Bronchial epithelial cell (primary cell): ENCODE measurements at regions not wholly inside any gene's neighbourhood (a gene's known extent, or its start where the extent isn't known, plus 50 kb on each side); places are given as distances from the start of the nearest gene placed in this dataset.
"Not testable (repeated sequence)": the region's sequence is repeated elsewhere in the genome, so short reads cannot be mapped to it uniquely, and the experiment has no call there.

Experiments used
- DNase-seq: peaks from one replicate; pipeline ENCODE4 v3.0.0-alpha.2; 2010; ENCODE audit warnings: low read depth
- FAIRE-seq: peaks from 2 replicates; lab custom pipeline; 2011; peaks lifted over from hg19 to GRCh38; lab: Jason Lieb, UNC
- H3K27me3 ChIP-seq: 2 replicates; pipeline ENCODE4 v1.5.1; 2011; ENCODE audit warnings: low read length; ENCODE audit not compliant: control insufficient read depth, insufficient read depth
- H3K36me3 ChIP-seq: 2 replicates; pipeline ENCODE4 v1.5.1; 2011; ENCODE audit warnings: low read length; ENCODE audit not compliant: control insufficient read depth, insufficient read depth
- H3K4me3 ChIP-seq: 2 replicates; pipeline ENCODE4 v1.5.1; 2011; ENCODE audit warnings: mild to moderate bottlenecking, low read depth, low read length, control low read depth
- TF ChIP-seq, protein P1 (sequence below): IDR thresholded peaks from 2 replicates; pipeline ENCODE4 v1.5.1; 2011; ENCODE audit warnings: mild to moderate bottlenecking, moderate library complexity, low read length, control low read depth, inconsistent platforms; ENCODE audit not compliant: insufficient read depth, severe bottlenecking

GRCh38 chr2:7646024-7646423 is 728.8 kb downstream of the RNF144A start:
- DNase-seq (no peak), FAIRE-seq (no peak)
- H3K36me3 ChIP-seq: no peaks in the 10 kb centered on the region
- no peak overlapping the region for H3K4me3 ChIP-seq
- TF ChIP-seq, protein P1, sequence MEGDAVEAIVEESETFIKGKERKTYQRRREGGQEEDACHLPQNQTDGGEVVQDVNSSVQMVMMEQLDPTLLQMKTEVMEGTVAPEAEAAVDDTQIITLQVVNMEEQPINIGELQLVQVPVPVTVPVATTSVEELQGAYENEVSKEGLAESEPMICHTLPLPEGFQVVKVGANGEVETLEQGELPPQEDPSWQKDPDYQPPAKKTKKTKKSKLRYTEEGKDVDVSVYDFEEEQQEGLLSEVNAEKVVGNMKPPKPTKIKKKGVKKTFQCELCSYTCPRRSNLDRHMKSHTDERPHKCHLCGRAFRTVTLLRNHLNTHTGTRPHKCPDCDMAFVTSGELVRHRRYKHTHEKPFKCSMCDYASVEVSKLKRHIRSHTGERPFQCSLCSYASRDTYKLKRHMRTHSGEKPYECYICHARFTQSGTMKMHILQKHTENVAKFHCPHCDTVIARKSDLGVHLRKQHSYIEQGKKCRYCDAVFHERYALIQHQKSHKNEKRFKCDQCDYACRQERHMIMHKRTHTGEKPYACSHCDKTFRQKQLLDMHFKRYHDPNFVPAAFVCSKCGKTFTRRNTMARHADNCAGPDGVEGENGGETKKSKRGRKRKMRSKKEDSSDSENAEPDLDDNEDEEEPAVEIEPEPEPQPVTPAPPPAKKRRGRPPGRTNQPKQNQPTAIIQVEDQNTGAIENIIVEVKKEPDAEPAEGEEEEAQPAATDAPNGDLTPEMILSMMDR: no peak
- no peaks in the 10 kb centered on the region for H3K27me3 ChIP-seq

GRCh38 chr2:7646661-7647060 is 729.4 kb downstream of the RNF144A start:
- FAIRE-seq (no peak), DNase-seq (no peak)
- TF ChIP-seq, protein P1: no peak
- no peaks in the 10 kb centered on the region for H3K36me3 ChIP-seq
- no peak overlapping the region for H3K4me3 ChIP-seq
- no peaks in the 10 kb centered on the region for H3K27me3 ChIP-seq

- no peak for DNase-seq
- TF ChIP-seq, protein P1: no peak
- H3K36me3 ChIP-seq: no peaks in the 10 kb centered on the region
- no peaks in the 10 kb centered on the region for H3K27me3 ChIP-seq
- no peak overlapping the region for H3K4me3 ChIP-seq
- no peak for FAIRE-seq
Measured at GRCh38 chr2:7648221-7648795, 731.1 kb downstream of the RNF144A start.

- TF ChIP-seq, protein P1: no peak
- DNase-seq (no peak), FAIRE-seq (no peak)
- no peaks in the 10 kb centered on the region for H3K36me3 ChIP-seq
- H3K27me3 ChIP-seq: no peaks in the 10 kb centered on the region
- no peak overlapping the region for H3K4me3 ChIP-seq
Measured at GRCh38 chr2:7649461-7650228, 732.4 kb downstream of the RNF144A start.

GRCh38 chr2:7653617-7654016 is 736.4 kb downstream of the RNF144A start:
- TF ChIP-seq, protein P1: no peak
- Histone ChIP-seq H3K27me3 (no peaks in the 10 kb centered on the region), H3K36me3 (no peaks in the 10 kb centered on the region), H3K4me3 (no peak overlapping the region)
- FAIRE-seq: no peak
- DNase-seq: no peak

GRCh38 chr2:7655629-7656028 is 738.4 kb downstream of the RNF144A start:
- peak; percentile 8 for DNase-seq
- Histone ChIP-seq H3K36me3 (no peaks in the 10 kb centered on the region), H3K4me3 (no peak overlapping the region), H3K27me3 (no peaks in the 10 kb centered on the region)
- TF ChIP-seq, protein P1: no peak
- no peak for FAIRE-seq

GRCh38 chr2:7657526-7657925 is 740.3 kb downstream of the RNF144A start:
- H3K4me3 ChIP-seq, H3K36me3 ChIP-seq, H3K27me3 ChIP-seq, FAIRE-seq: not testable (repeated sequence)
- DNase-seq: peak; percentile 27
